Tibial nerve (tissue), 4 donors: ENCODE measurements at regions not wholly inside any gene's neighbourhood (a gene's known extent, or its start where the extent isn't known, plus 50 kb on each side); places are given as distances from the start of the nearest gene placed in this dataset.

Experiments used
- EP300 ChIP-seq, 2 donors: sonication (generic); formaldehyde crosslinking; IDR thresholded peaks; one replicate each; pipeline ENCODE4 v1.6.1; 2017; ENCODE audit warnings: antibody characterized with exemption in 2 of 2, mild to moderate bottlenecking in 1 of 2
- POLR2A ChIP-seq, 2 donors: fragments of 450-650 bp; IDR thresholded peaks; one replicate each; pipeline ENCODE4 v1.6.1; 2017; ENCODE audit warnings: antibody characterized with exemption in 2 of 2, mild to moderate bottlenecking in 2 of 2, moderate library complexity in 2 of 2
- TF ChIP-seq, protein P1 (sequence below), 5 experiments: fragments of 200-600 bp in 3 of 5; fragments of 450-650 bp in 2 of 5; sonication (generic) in 3 of 5; IDR thresholded peaks; one replicate each; pipeline ENCODE4 v1.5.1; 2016 to 2019; ENCODE audit warnings: antibody characterized with exemption in 5 of 5, mild to moderate bottlenecking in 3 of 5, moderate library complexity in 2 of 5

- TF ChIP-seq POLR2A (IDR thresholded peaks at IDR 0.05) = no peak
- TF ChIP-seq, protein P1, sequence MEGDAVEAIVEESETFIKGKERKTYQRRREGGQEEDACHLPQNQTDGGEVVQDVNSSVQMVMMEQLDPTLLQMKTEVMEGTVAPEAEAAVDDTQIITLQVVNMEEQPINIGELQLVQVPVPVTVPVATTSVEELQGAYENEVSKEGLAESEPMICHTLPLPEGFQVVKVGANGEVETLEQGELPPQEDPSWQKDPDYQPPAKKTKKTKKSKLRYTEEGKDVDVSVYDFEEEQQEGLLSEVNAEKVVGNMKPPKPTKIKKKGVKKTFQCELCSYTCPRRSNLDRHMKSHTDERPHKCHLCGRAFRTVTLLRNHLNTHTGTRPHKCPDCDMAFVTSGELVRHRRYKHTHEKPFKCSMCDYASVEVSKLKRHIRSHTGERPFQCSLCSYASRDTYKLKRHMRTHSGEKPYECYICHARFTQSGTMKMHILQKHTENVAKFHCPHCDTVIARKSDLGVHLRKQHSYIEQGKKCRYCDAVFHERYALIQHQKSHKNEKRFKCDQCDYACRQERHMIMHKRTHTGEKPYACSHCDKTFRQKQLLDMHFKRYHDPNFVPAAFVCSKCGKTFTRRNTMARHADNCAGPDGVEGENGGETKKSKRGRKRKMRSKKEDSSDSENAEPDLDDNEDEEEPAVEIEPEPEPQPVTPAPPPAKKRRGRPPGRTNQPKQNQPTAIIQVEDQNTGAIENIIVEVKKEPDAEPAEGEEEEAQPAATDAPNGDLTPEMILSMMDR (IDR thresholded peaks at IDR 0.05) = no peak
- TF ChIP-seq EP300 (IDR thresholded peaks at IDR 0.05) = no peak
These were observed 146.9 kb downstream of the TRIM29 start for GRCh38 chr11:119991022-119991404.
